ENCODE measurements at regions not wholly inside any gene's neighbourhood (a gene's known extent, or its start where the extent isn't known, plus 50 kb on each side); places are given as distances from the start of the nearest gene placed in this dataset.

DNA sequence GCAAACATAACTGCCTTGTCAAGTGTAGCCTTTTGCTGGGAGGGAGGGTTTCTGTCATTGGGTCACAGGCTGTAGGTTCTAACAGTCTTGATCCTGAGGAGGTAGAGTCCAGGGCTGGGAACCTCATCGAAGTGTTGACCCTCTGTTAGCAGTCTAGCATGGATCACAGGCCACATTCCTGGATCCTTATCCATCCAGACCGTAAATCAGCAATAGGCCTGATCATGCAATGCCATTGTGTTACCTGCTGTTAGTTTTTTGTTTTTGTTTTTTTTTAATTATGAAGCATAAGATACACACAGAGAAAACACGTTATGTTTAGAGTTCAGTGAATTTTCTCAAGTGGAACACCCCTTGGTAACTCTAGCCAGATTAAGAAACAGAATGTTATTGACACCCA, 282.0 kb upstream of the TPM1 start:
- TF ChIP-seq, protein P1, sequence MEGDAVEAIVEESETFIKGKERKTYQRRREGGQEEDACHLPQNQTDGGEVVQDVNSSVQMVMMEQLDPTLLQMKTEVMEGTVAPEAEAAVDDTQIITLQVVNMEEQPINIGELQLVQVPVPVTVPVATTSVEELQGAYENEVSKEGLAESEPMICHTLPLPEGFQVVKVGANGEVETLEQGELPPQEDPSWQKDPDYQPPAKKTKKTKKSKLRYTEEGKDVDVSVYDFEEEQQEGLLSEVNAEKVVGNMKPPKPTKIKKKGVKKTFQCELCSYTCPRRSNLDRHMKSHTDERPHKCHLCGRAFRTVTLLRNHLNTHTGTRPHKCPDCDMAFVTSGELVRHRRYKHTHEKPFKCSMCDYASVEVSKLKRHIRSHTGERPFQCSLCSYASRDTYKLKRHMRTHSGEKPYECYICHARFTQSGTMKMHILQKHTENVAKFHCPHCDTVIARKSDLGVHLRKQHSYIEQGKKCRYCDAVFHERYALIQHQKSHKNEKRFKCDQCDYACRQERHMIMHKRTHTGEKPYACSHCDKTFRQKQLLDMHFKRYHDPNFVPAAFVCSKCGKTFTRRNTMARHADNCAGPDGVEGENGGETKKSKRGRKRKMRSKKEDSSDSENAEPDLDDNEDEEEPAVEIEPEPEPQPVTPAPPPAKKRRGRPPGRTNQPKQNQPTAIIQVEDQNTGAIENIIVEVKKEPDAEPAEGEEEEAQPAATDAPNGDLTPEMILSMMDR (IDR thresholded peaks at IDR 0.05; ENCODE audit: poor library complexity): no peak
- no peak for TF ChIP-seq EZH2 (IDR thresholded peaks at IDR 0.05; ENCODE audit: borderline replicate concordance)
- no peak for TF ChIP-seq EZH2phosphoT487 (IDR thresholded peaks at IDR 0.05; ENCODE audit: low read depth, severe bottlenecking, unreplicated experiment)
